ENCODE measurements at regions not wholly inside any gene's neighbourhood (a gene's known extent, or its start where the extent isn't known, plus 50 kb on each side); places are given as distances from the start of the nearest gene placed in this dataset.

DNA sequence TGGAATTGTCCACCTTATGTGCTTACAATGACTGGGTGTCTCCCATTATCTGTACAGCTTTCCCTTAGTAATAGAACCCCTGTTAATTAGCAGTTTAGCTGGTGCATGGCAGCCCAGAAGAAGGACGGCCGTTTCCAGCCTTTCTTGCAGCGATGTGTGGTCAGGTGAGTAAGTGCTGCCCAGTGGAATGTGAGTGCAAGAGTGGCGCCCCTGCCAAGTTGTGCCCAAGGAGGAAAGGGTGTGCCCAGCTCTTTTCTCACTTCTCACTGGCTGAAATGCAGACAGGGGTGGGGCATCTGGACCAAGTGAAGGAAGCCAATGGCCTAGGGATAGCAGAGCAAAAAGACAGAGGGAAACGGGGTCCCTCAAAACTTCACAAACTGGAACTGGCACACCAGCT is 296.8 kb downstream of the PREX1 start:
- DNase-seq, result no peak
- H3K4me1 Mint-ChIP-seq, result no peaks in the 10 kb centered on the region
- no peaks in the 10 kb centered on the region for H3K4me1 ChIP-seq (ENCODE audit: control insufficient read depth, insufficient read depth, low read length)
- no peaks in the 10 kb centered on the region for H3K27me3 Mint-ChIP-seq (ENCODE audit: insufficient read depth)
- TF ChIP-seq, protein P1, sequence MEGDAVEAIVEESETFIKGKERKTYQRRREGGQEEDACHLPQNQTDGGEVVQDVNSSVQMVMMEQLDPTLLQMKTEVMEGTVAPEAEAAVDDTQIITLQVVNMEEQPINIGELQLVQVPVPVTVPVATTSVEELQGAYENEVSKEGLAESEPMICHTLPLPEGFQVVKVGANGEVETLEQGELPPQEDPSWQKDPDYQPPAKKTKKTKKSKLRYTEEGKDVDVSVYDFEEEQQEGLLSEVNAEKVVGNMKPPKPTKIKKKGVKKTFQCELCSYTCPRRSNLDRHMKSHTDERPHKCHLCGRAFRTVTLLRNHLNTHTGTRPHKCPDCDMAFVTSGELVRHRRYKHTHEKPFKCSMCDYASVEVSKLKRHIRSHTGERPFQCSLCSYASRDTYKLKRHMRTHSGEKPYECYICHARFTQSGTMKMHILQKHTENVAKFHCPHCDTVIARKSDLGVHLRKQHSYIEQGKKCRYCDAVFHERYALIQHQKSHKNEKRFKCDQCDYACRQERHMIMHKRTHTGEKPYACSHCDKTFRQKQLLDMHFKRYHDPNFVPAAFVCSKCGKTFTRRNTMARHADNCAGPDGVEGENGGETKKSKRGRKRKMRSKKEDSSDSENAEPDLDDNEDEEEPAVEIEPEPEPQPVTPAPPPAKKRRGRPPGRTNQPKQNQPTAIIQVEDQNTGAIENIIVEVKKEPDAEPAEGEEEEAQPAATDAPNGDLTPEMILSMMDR (conservative IDR thresholded peaks at IDR 0.05), result no peak
- H3K27ac ChIP-seq (ENCODE audit: low read depth, low read length), result no peak overlapping the region
- no peak overlapping the region for H3K9ac ChIP-seq (ENCODE audit: extremely low read depth, low read length, poor library complexity, severe bottlenecking)
- no peaks in the 10 kb centered on the region for H3K27me3 ChIP-seq (ENCODE audit: control insufficient read depth, insufficient read depth, low read length, poor library complexity, severe bottlenecking)
- 92 to 95% methylated on average over 4 to 5 of the region's 5 CpGs for WGBS, 2 experiments (ENCODE audit: insufficient coverage in 1 of 2, insufficient read length in 1 of 2)
- no peak overlapping the region for H3K27ac Mint-ChIP-seq
- H3K9me3 Mint-ChIP-seq, result no peaks in the 10 kb centered on the region
- H3K36me3 Mint-ChIP-seq (ENCODE audit: low read depth), result no peaks in the 10 kb centered on the region
- no peaks in the 10 kb centered on the region for H3K9me3 ChIP-seq (ENCODE audit: control insufficient read depth, low read length)
- no peak overlapping the region for H3K4me3 ChIP-seq (ENCODE audit: low read length)
- H3K36me3 ChIP-seq (ENCODE audit: control insufficient read depth, insufficient read depth, low read length), result no peaks in the 10 kb centered on the region
- H3K4me3 Mint-ChIP-seq, result no peak overlapping the region

DNA sequence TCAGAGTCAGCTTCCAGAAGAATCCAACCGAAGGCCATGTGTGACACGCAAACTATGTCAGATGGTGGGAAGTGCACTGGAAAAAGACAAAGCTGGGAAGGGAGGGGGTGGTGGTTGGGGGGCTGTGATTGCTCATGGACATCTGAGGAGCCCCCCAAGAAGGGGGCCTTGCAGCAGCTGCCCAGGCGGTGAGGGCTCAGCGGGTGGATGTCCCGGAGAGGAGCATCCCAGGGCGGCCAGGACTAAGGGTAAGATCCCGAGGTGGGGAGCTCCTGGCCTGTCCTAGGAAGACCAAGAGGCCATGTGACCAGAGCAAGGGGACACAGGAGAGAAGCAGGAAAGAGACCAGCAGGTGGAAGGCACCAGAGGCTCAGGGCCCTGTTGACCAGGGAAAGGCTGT is 299.5 kb downstream of the PREX1 start:
- Histone ChIP-seq H3K9ac (ENCODE audit: extremely low read depth, low read length, poor library complexity, severe bottlenecking) (no peak overlapping the region), H3K4me1 (ENCODE audit: control insufficient read depth, insufficient read depth, low read length) (no peaks in the 10 kb centered on the region), H3K4me3 (ENCODE audit: low read length) (no peak overlapping the region), H3K36me3 (ENCODE audit: control insufficient read depth, insufficient read depth, low read length) (no peaks in the 10 kb centered on the region), H3K9me3 (ENCODE audit: control insufficient read depth, low read length) (no peaks in the 10 kb centered on the region), H3K27ac (ENCODE audit: low read depth, low read length) (no peak overlapping the region), H3K27me3 (ENCODE audit: control insufficient read depth, insufficient read depth, low read length, poor library complexity, severe bottlenecking) (no peaks in the 10 kb centered on the region)
- no peaks in the 10 kb centered on the region for H3K4me1 Mint-ChIP-seq
- no peaks in the 10 kb centered on the region for H3K27me3 Mint-ChIP-seq (ENCODE audit: insufficient read depth)
- no peak overlapping the region for H3K4me3 Mint-ChIP-seq
- no peak overlapping the region for H3K27ac Mint-ChIP-seq
- TF ChIP-seq, protein P1 (conservative IDR thresholded peaks at IDR 0.05), result no peak
- WGBS, 2 experiments (ENCODE audit: insufficient coverage in 1 of 2, insufficient read length in 1 of 2), result 90% methylated on average over 7 of the region's 7 CpGs
- H3K36me3 Mint-ChIP-seq (ENCODE audit: low read depth), result no peaks in the 10 kb centered on the region
- H3K9me3 Mint-ChIP-seq, result no peaks in the 10 kb centered on the region
- no peak for DNase-seq

DNA sequence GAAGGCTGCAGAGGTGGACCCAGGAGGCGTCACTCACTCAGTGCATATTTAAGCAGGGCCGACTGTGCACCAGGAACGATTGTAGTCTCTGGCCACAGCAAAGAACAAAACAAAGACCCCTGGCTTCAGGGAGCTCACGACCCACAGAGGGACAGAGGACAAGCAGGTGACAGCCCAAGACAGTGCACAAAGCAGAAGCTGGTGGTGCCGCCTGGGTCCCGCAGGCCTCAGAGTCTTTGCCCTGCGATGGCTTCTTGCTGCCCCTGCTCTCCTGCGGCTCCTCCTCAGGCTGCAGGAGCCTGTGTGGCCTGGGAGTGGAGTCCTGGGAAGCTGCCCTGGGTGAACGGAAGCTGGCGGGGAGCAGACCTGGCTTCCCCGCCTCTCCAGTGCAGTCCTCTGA is 300.0 kb downstream of the PREX1 start:
- 80 to 88% methylated on average over 2 to 11 of the region's 11 CpGs for WGBS, 2 experiments (ENCODE audit: insufficient coverage in 1 of 2, insufficient read length in 1 of 2)
- H3K27ac Mint-ChIP-seq, result no peak overlapping the region
- no peak for DNase-seq

More for the DNA sequence above, 300.0 kb downstream of the PREX1 start:
- Mint-ChIP-seq H3K9me3 (no peaks in the 10 kb centered on the region), H3K36me3 (ENCODE audit: low read depth) (no peaks in the 10 kb centered on the region), H3K4me3 (no peak overlapping the region), H3K27me3 (ENCODE audit: insufficient read depth) (no peaks in the 10 kb centered on the region), H3K4me1 (no peaks in the 10 kb centered on the region)
- Histone ChIP-seq H3K4me3 (ENCODE audit: low read length) (no peak overlapping the region), H3K36me3 (ENCODE audit: control insufficient read depth, insufficient read depth, low read length) (no peaks in the 10 kb centered on the region), H3K9ac (ENCODE audit: extremely low read depth, low read length, poor library complexity, severe bottlenecking) (no peak overlapping the region), H3K9me3 (ENCODE audit: control insufficient read depth, low read length) (no peaks in the 10 kb centered on the region), H3K4me1 (ENCODE audit: control insufficient read depth, insufficient read depth, low read length) (no peaks in the 10 kb centered on the region), H3K27ac (ENCODE audit: low read depth, low read length) (no peak overlapping the region), H3K27me3 (ENCODE audit: control insufficient read depth, insufficient read depth, low read length, poor library complexity, severe bottlenecking) (no peaks in the 10 kb centered on the region)
- TF ChIP-seq, protein P1 (conservative IDR thresholded peaks at IDR 0.05), result no peak
